Epithelial cell of esophagus (primary cell): ENCODE measurements at regions not wholly inside any gene's neighbourhood (a gene's known extent, or its start where the extent isn't known, plus 50 kb on each side); places are given as distances from the start of the nearest gene placed in this dataset.
"Not testable (repeated sequence)": the region's sequence is repeated elsewhere in the genome, so short reads cannot be mapped to it uniquely, and the experiment has no call there.

Source experiments
- DNase-seq: peaks from one replicate; pipeline ENCODE4 v3.0.0; 2010; ENCODE audit warnings: low read depth
- H3K4me3 ChIP-seq: 2 replicates; pipeline ENCODE4 v1.5.1; 2011; ENCODE audit warnings: mild to moderate bottlenecking, low read length, control low read depth
- TF ChIP-seq, protein P1 (sequence below): IDR thresholded peaks from 2 replicates; pipeline ENCODE4 v1.5.1; 2011; ENCODE audit warnings: low read depth, mild to moderate bottlenecking, low read length, control low read depth, inconsistent platforms; ENCODE audit not compliant: insufficient read depth; ENCODE audit errors: missing control alignments

DNA sequence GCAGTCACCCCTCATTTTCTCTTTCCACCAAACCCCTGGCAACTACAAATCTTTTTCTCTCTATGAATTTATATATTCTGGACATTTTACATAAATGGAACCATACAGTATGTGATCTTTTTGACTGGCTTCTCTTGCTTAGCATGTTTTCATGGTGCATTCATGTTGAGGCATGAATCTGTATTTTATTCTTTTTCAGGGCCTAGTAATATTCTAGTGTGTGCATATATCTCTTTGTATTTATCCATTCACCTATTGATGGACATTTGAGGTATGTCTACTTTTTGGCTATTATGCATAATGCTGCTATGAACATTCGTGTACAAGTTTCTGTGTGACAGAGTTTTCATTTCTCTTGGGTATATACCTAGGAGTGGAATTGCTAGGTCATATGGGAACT, 78.2 kb downstream of the HACD1 start:
- no peak overlapping the region for H3K4me3 ChIP-seq
- TF ChIP-seq, protein P1, sequence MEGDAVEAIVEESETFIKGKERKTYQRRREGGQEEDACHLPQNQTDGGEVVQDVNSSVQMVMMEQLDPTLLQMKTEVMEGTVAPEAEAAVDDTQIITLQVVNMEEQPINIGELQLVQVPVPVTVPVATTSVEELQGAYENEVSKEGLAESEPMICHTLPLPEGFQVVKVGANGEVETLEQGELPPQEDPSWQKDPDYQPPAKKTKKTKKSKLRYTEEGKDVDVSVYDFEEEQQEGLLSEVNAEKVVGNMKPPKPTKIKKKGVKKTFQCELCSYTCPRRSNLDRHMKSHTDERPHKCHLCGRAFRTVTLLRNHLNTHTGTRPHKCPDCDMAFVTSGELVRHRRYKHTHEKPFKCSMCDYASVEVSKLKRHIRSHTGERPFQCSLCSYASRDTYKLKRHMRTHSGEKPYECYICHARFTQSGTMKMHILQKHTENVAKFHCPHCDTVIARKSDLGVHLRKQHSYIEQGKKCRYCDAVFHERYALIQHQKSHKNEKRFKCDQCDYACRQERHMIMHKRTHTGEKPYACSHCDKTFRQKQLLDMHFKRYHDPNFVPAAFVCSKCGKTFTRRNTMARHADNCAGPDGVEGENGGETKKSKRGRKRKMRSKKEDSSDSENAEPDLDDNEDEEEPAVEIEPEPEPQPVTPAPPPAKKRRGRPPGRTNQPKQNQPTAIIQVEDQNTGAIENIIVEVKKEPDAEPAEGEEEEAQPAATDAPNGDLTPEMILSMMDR, result no peak

DNA sequence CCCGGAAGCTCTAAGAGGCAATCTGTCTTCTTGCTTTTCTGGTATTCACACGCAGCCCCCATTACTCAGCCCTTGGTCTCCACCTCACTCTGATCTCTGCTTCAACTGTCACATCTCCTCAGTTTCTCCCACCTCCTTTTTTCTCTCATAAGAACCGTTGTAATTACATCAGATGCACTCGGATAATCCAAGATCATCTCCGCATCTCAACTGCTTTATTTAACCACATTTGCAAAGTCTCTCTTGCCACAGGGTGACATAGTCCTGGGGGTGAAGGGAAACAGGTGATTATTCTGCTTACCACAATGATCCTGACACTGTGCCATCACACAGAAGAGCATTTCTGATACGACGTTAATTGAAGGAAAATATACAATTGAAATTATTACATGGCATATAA, 79.9 kb downstream of the HACD1 start:
- TF ChIP-seq, protein P1, result no peak
- DNase-seq, result no peak
- no peak overlapping the region for H3K4me3 ChIP-seq

More for the DNA sequence above, 78.2 kb downstream of the HACD1 start:
- no peak for DNase-seq

DNA sequence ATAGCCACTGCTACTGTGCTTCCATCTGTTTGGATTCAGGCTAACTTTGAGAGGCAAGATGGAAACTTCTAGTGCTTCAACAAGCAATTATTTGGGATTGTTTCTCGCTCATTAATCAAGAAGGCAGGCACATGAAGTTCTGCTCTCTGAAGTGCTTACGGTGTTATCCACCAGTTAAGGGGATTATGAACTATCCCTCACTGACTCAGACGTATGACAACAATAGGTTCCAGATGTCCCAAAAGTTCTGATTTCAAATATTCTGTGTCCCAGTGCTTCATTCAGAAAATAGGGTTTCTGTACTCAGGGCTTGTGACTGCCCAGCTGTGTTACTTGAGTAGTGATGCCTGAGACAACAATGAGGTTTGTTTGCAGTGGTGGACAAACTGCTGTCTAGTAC, 81.0 kb downstream of the HACD1 start:
- no peak overlapping the region for H3K4me3 ChIP-seq
- DNase-seq, result no peak
- TF ChIP-seq, protein P1, result no peak

DNA sequence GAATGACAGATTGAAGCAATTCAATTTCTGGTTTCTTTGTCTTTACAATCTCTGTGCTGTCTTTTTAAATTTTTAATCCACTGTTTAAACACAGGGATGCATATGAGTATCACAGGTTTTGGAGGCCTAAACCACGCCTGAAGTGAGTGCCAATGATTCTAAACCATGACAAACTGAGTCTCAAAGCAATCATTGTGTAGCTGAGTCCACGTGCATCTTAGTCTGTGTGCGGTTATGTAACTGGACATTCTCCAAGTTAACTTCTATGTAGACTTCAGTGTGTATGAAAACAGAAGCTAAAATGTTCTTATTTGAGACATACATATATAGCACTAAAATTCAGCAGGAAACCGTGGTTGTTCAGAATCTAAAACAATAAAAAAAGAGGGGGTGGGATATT, 79.3 kb upstream of the ST8SIA6 start:
- TF ChIP-seq, protein P1, result no peak
- H3K4me3 ChIP-seq, result no peak overlapping the region
- no peak for DNase-seq

DNA sequence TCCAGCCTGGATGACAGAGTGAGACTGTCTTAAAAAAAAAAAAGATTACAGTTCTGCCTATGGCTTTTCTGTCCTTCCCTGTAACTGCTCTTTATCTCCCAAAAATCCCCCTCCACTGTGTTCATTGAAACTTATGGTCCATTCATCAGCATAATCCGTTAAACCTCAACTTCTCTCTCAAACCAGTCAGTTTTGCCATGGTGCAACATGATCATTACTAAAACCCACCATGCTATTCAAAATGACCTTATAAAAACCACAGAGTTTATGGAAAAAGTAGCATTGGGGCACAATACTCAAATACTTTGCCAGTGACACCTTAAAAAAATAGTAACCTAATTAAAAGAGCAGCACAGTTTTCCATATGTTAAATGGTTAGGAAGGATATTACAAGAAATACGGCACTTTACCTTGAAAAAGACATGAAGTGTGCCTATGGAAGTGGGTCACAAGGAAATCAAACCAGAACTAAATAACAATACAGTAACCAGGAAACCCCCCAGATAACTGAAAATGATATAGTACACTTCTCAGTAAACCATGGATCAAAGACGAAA, 74.0 kb upstream of the ST8SIA6 start:
- H3K4me3 ChIP-seq, result no peak overlapping the region
- TF ChIP-seq, protein P1, result no peak
- DNase-seq, result no peak

- DNase-seq, result peak; percentile 91
- H3K4me3 ChIP-seq, result no peak overlapping the region
- TF ChIP-seq, protein P1, result no peak
Measured at GRCh38 chr10:17527514-17528146, 73.2 kb upstream of the ST8SIA6 start.

- not testable (repeated sequence) for H3K4me3 ChIP-seq, DNase-seq
Measured at GRCh38 chr10:17526571-17526970, 72.2 kb upstream of the ST8SIA6 start.
